HepG2 (cell line): ENCODE measurements at regions not wholly inside any gene's neighbourhood (a gene's known extent, or its start where the extent isn't known, plus 50 kb on each side); places are given as distances from the start of the nearest gene placed in this dataset.

Source experiments
- ATAC-seq: fragments of 200-7000 bp; cut with Tn5 transposase; 3 replicates; pipeline ENCODE4 v1.9.1; 2020; ENCODE audit warnings: mild to moderate bottlenecking, moderate library complexity
- BruUV-seq: library from RNA; stranded (reverse); fragments of 400-500 nt; replicated peaks from 2 replicates; lab custom pipeline; 2021; lab: Mats Ljungman, UMichigan
- CTCF ChIA-PET: fragments of 300-600 bp; formaldehyde crosslinking; extraction: SDS; loops from one replicate; lab custom pipeline; 2021; ENCODE audit warnings: low total read pairs, inconsistent platforms, low intra/inter-chr PET ratio; lab: Yijun Ruan, JAX
- POLR2A ChIA-PET: fragments of 350-600 bp; sonication (Branson Sonifier 250); formaldehyde crosslinking; loops from one replicate; lab custom pipeline; 2020; ENCODE audit warnings: antibody characterized with exemption, inconsistent platforms; lab: Yijun Ruan, JAX
- DNase-seq: peaks from one replicate; pipeline ENCODE4 v3.0.0-alpha.2; 2015; ENCODE audit warnings: low spot score
- FAIRE-seq: peaks from 3 replicates; lab custom pipeline; 2011; peaks lifted over from hg19 to GRCh38; lab: Jason Lieb, UNC
- H2AFZ ChIP-seq: one replicate; pipeline ENCODE4 v1.6.1; 2011; ENCODE audit warnings: low read length, inconsistent platforms
- H3K27ac ChIP-seq: fragments of 300-600 bp; 3 replicates; pipeline ENCODE4 v1.8.0; 2011; ENCODE audit warnings: mixed run types, mild to moderate bottlenecking, mixed read lengths, low read length, inconsistent platforms; ENCODE audit not compliant: insufficient read depth; ENCODE audit errors: extremely low read length
- H3K27me3 ChIP-seq, 2 experiments: fragments of 200-600 bp in 1 of 2; 2 replicates in 1 of 2; 3 replicates in 1 of 2; pipeline versions ENCODE4 v1.6.0 to v1.8.0; 2011; ENCODE audit warnings: low read length in 2 of 2, mild to moderate bottlenecking in 2 of 2, moderate library complexity in 2 of 2, inconsistent platforms in 1 of 2; ENCODE audit not compliant: insufficient read depth in 2 of 2, control insufficient read depth in 1 of 2
- H3K36me3 ChIP-seq, 2 experiments: fragments of 200-600 bp in 1 of 2; replicated peaks in 1 of 2; 2 replicates in 1 of 2; 3 replicates in 1 of 2; pipeline versions ENCODE4 v1.5.1 to v1.8.0; 2011; ENCODE audit warnings: low read length in 2 of 2, inconsistent platforms in 1 of 2; ENCODE audit not compliant: insufficient read depth in 2 of 2, control insufficient read depth in 1 of 2
- H3K4me1 ChIP-seq: 2 replicates; pipeline ENCODE4 v1.5.1; 2012; ENCODE audit warnings: low read length, inconsistent platforms; ENCODE audit not compliant: insufficient read depth
- H3K4me2 ChIP-seq: 2 replicates; pipeline ENCODE4 v1.6.0; 2011; ENCODE audit warnings: low read depth, low read length, inconsistent platforms
- H3K4me3 ChIP-seq, 3 experiments: fragments of 200-600 bp in 1 of 3; sonication (generic), shearing (Covaris generic) in 1 of 3; replicated peaks in 1 of 3; 2 replicates each; pipeline ENCODE4 v1.5.1; 2011 to 2016; ENCODE audit warnings: low read length in 3 of 3, inconsistent platforms in 2 of 3, low read depth in 2 of 3, mild to moderate bottlenecking in 2 of 3, control low read depth in 1 of 3, mixed read lengths in 1 of 3; ENCODE audit not compliant: insufficient read depth in 1 of 3
- H3K79me2 ChIP-seq: one replicate; pipeline ENCODE4 v1.6.1; 2011; ENCODE audit warnings: low read length, inconsistent platforms; ENCODE audit not compliant: insufficient read depth
- H3K9ac ChIP-seq: 2 replicates; pipeline ENCODE4 v1.6.0; 2011; ENCODE audit warnings: mild to moderate bottlenecking, low read depth, low read length, inconsistent platforms; ENCODE audit not compliant: insufficient read depth
- H3K9me3 ChIP-seq: 2 replicates; pipeline ENCODE4 v1.5.1; 2012; ENCODE audit warnings: mild to moderate bottlenecking, low read length
- H4K20me1 ChIP-seq: 2 replicates; pipeline ENCODE4 v1.6.0; 2011; ENCODE audit warnings: inconsistent platforms, mild to moderate bottlenecking, low read length, moderate library complexity; ENCODE audit not compliant: insufficient read depth
- CAMTA2 ChIP-seq: sonication (generic); formaldehyde crosslinking; IDR thresholded peaks from 2 replicates; pipeline ENCODE4 v1.4.0; 2020; ENCODE audit warnings: mild to moderate bottlenecking, missing genetic modification reagents, borderline replicate concordance
- DMAP1 ChIP-seq: IDR thresholded peaks from 2 replicates; pipeline ENCODE4 v1.6.1; 2016
- HCFC1 ChIP-seq: fragments of 150-350 bp; IDR thresholded peaks from 2 replicates; pipeline ENCODE4 v1.6.1; 2014; ENCODE audit warnings: low read depth, low read length
- JUN ChIP-seq: sonication (generic); formaldehyde crosslinking; IDR thresholded peaks from 2 replicates; pipeline ENCODE4 v1.4.0; 2020; ENCODE audit warnings: mild to moderate bottlenecking, missing genetic modification reagents
- NFKBIZ ChIP-seq: IDR thresholded peaks from 2 replicates; pipeline ENCODE4 v1.6.1; 2018; ENCODE audit warnings: missing genetic modification reagents, missing compliant biosample characterization
- PCBP1 ChIP-seq: fragments of 200-400 bp; formaldehyde crosslinking; IDR thresholded peaks from 2 replicates; pipeline ENCODE4 v1.6.1; 2017; ENCODE audit warnings: mild to moderate bottlenecking, low read depth, low read length, borderline replicate concordance
- ZNF30 ChIP-seq: sonication (generic); formaldehyde crosslinking; IDR thresholded peaks from 2 replicates; pipeline ENCODE4 v1.5.0; 2020; ENCODE audit warnings: mild to moderate bottlenecking, missing genetic modification reagents
- ZNF432 ChIP-seq: sonication (generic); formaldehyde crosslinking; IDR thresholded peaks from 2 replicates; pipeline ENCODE4 v1.5.0; 2020; ENCODE audit warnings: missing genetic modification reagents, mild to moderate bottlenecking, borderline replicate concordance
- ZNF567 ChIP-seq: sonication (generic); formaldehyde crosslinking; IDR thresholded peaks from 2 replicates; pipeline ENCODE4 v1.8.1; 2023; ENCODE audit warnings: mild to moderate bottlenecking, missing genetic modification reagents, borderline replicate concordance
- ZNF841 ChIP-seq: sonication (generic); formaldehyde crosslinking; IDR thresholded peaks from 2 replicates; pipeline ENCODE4 v1.8.1; 2023; ENCODE audit warnings: missing genetic modification reagents, borderline replicate concordance
- WGBS: methylation state at CpG from one replicate; pipeline ENCODE4 v1.1.6; 2017; ENCODE audit warnings: low lambda C conversion rate; 5-methylcytosine and 5-hydroxymethylcytosine counted together
- in situ Hi-C: cut with HindIII; loops from 2 replicates; pipeline ENCODE4 v1.10.0; 2017; ENCODE audit warnings: low pct_unique_long_range_greater_than_20kb; ENCODE audit not compliant: extremely low pct_ligation_motif_present
- intact Hi-C: fragments of 100-400 bp; cut with micrococcal nuclease; formaldehyde crosslinking; loops from one replicate; pipeline ENCODE4 v1.10.0; 2022; ENCODE audit not compliant: unreplicated experiment
- TF ChIP-seq, protein P1 (sequence below): sonication (generic); formaldehyde crosslinking; IDR thresholded peaks from 2 replicates; pipeline ENCODE4 v1.8.0; 2022; ENCODE audit warnings: mild to moderate bottlenecking, missing genetic modification reagents, borderline replicate concordance

DNA sequence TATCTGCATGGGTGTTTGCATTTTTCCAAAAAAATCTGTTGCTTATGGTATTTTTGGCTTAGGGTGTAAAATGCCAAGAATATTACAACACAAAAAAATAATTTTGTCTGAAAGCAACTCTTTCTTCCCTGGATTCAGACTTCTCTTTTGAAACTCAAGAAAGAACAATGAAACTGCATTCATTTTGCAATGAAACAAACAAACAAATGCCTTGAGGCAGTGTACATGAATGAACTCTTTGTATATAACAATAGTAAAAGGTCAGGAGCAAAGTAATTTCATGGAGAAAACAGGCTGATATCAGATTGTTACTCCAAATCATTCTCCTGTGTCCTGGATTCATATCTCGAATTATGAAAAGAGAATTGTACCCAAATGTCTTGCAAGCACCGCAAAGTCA, 301.6 kb upstream of the CDH20 start:
- CTCF ChIA-PET, result no interaction called here
- no peaks in the 10 kb centered on the region for H3K9me3 ChIP-seq
- H3K36me3 ChIP-seq, result no peaks in the 10 kb centered on the region
- H3K79me2 ChIP-seq, result no peaks in the 10 kb centered on the region
- H4K20me1 ChIP-seq, result no peaks in the 10 kb centered on the region
- no peaks in the 10 kb centered on the region for H3K27me3 ChIP-seq
- TF ChIP-seq PCBP1, result no peak
- TF ChIP-seq, protein P1, sequence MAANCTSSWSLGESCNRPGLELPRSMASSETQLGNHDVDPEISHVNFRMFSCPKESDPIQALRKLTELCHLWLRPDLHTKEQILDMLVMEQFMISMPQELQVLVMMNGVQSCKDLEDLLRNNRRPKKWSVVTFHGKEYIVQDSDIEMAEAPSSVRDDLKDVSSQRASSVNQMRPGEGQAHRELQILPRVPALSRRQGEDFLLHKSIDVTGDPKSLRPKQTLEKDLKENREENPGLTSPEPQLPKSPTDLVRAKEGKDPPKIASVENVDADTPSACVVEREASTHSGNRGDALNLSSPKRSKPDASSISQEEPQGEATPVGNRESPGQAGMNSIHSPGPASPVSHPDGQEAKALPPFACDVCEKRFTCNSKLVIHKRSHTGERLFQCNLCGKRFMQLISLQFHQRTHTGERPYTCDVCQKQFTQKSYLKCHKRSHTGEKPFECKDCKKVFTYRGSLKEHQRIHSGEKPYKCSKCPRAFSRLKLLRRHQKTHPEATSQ (CRISPR knock-in tag), result no peak
- FAIRE-seq, result no peak
- in situ Hi-C loops, result no loop called here
- whole genome bisulfite sequencing, result 25% methylated on average over 2 of the region's 2 CpGs
- H3K9ac ChIP-seq, result no peak overlapping the region
- H3K4me3 ChIP-seq, result no peak overlapping the region
- intact Hi-C loops, result no loop called here
- H3K27ac ChIP-seq, result no peak overlapping the region
- no peak for DNase-seq
- no peak overlapping the region for H3K4me2 ChIP-seq
- ATAC-seq, result no peak
- POLR2A ChIA-PET, result no interaction called here
- no TSS peak for BruUV-seq
- no peak overlapping the region for H2AFZ ChIP-seq
- H3K4me1 ChIP-seq, result no peaks in the 10 kb centered on the region

DNA sequence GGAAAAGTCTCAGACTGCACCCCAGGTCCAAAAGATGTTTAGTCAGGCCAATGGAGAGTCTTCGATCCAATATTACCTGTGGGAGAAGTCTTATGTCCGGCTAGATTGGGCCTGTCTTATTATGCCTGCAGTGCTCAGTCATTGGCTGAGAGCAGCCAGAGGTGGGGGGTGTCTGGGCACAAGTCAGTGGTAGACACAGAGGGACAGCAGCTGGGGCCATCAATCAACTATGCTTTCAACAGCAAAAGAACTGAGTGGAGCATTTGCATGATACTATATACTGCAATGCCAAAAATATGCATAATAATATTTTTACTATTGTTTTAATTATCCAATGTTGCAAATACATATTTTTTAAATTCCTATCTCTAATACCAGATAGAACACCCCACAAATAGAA, 298.6 kb upstream of the CDH20 start:
- H3K9ac ChIP-seq, result no peak overlapping the region

More for the DNA sequence above, 298.6 kb upstream of the CDH20 start:
- Histone ChIP-seq H3K27ac (no peak overlapping the region), H3K4me3 (no peak overlapping the region), H2AFZ (no peak overlapping the region), H3K4me2 (no peak overlapping the region), H3K9me3 (no peaks in the 10 kb centered on the region), H3K27me3 (no peaks in the 10 kb centered on the region), H3K4me1 (no peaks in the 10 kb centered on the region), H3K79me2 (no peaks in the 10 kb centered on the region), H3K36me3 (no peaks in the 10 kb centered on the region), H4K20me1 (no peaks in the 10 kb centered on the region)
- 0% methylated on average over 2 of the region's 2 CpGs for WGBS
- no TSS peak for BruUV-seq
- FAIRE-seq (no peak), ATAC-seq (no peak), DNase-seq (no peak)
- in situ Hi-C loops (no loop called here), intact Hi-C loops (no loop called here)
- POLR2A ChIA-PET, result no interaction called here
- CTCF ChIA-PET, result no interaction called here
- TF ChIP-seq ZNF432 (no peak), ZNF841 (CRISPR knock-in tag) (no peak), HCFC1 (no peak), NFKBIZ (no peak), JUN (CRISPR knock-in tag) (no peak), ZNF567 (CRISPR knock-in tag) (no peak), DMAP1 (no peak), ZNF30 (CRISPR knock-in tag) (no peak), CAMTA2 (CRISPR knock-in tag) (no peak)
